Endothelial cell of umbilical vein (primary cell): ENCODE measurements at regions not wholly inside any gene's neighbourhood (a gene's known extent, or its start where the extent isn't known, plus 50 kb on each side); places are given as distances from the start of the nearest gene placed in this dataset.

Experiments used
- CTCF ChIP-seq, 2 donors: IDR thresholded peaks; 1 replicate in 1 of 2; 2 replicates in 1 of 2; pipeline ENCODE4 v1.5.1; 2011; ENCODE audit warnings: low read length in 2 of 2, mild to moderate bottlenecking in 2 of 2, moderate library complexity in 2 of 2, control low read depth in 1 of 2, inconsistent platforms in 1 of 2, low read depth in 1 of 2; ENCODE audit not compliant: insufficient read depth in 1 of 2; ENCODE audit errors: extremely low read depth in 1 of 2
- EZH2 ChIP-seq: IDR thresholded peaks from 2 replicates; pipeline ENCODE4 v1.6.1; 2012; ENCODE audit warnings: borderline replicate concordance, low read depth, mild to moderate bottlenecking, moderate library complexity, low read length, inconsistent platforms; ENCODE audit not compliant: severe bottlenecking
- FOS ChIP-seq: IDR thresholded peaks from 2 replicates; pipeline ENCODE4 v1.6.1; 2011; ENCODE audit warnings: mild to moderate bottlenecking, low read length, moderate library complexity, borderline replicate concordance; ENCODE audit not compliant: insufficient read depth
- GATA2 ChIP-seq: IDR thresholded peaks from 2 replicates; pipeline ENCODE4 v1.7.0; 2011; ENCODE audit warnings: low read depth, mild to moderate bottlenecking, moderate library complexity, mixed read lengths, low read length; ENCODE audit not compliant: insufficient read length, insufficient read depth
- JUN ChIP-seq: IDR thresholded peaks from 2 replicates; pipeline ENCODE4 v1.6.1; 2011; ENCODE audit warnings: borderline replicate concordance, low read depth; ENCODE audit not compliant: insufficient read length, insufficient read depth
- MYC ChIP-seq: IDR thresholded peaks from one replicate; pipeline ENCODE4 v1.6.1; 2011; ENCODE audit warnings: mild to moderate bottlenecking, low read depth, low read length
- POLR2A ChIP-seq: IDR thresholded peaks from 2 replicates; pipeline ENCODE4 v1.6.1; 2012; ENCODE audit warnings: low read depth, mild to moderate bottlenecking, control low read depth, low read length
- POLR2AphosphoS5 ChIP-seq: IDR thresholded peaks from 2 replicates; pipeline ENCODE4 v1.6.1; 2012; ENCODE audit warnings: low read depth, mild to moderate bottlenecking, control low read depth, low read length, moderate library complexity; ENCODE audit not compliant: insufficient read depth
- TF ChIP-seq, protein P1 (sequence below): IDR thresholded peaks from 2 replicates; pipeline ENCODE4 v1.6.1; 2011; ENCODE audit not compliant: insufficient read depth, insufficient read length

GRCh38 chr1:217331698-217332097 lies 299.2 kb downstream of the GPATCH2 start:
- no peak for TF ChIP-seq POLR2A
- no peak for TF ChIP-seq CTCF (IDR thresholded peaks at IDR 0.05; ENCODE audit: extremely low read depth in 1 of 2, insufficient read depth in 1 of 2, low read depth in 1 of 2, low read length in 2 of 2)
- TF ChIP-seq JUN: no peak
- TF ChIP-seq MYC: no peak
- TF ChIP-seq FOS: no peak
- TF ChIP-seq GATA2: no peak
- TF ChIP-seq POLR2AphosphoS5: no peak
- TF ChIP-seq EZH2: no peak
- TF ChIP-seq, protein P1, sequence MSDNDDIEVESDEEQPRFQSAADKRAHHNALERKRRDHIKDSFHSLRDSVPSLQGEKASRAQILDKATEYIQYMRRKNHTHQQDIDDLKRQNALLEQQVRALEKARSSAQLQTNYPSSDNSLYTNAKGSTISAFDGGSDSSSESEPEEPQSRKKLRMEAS: no peak
